Epithelial cell of prostate (primary cell): ENCODE measurements at regions not wholly inside any gene's neighbourhood (a gene's known extent, or its start where the extent isn't known, plus 50 kb on each side); places are given as distances from the start of the nearest gene placed in this dataset.
"Not testable (repeated sequence)": the region's sequence is repeated elsewhere in the genome, so short reads cannot be mapped to it uniquely, and the experiment has no call there.

ENCODE experiments used
- DNase-seq: peaks from one replicate; pipeline ENCODE4 v3.0.0-alpha.2; 2011; ENCODE audit warnings: low read depth, low spot score
- H3K27ac ChIP-seq: fragments of 450-650 bp; 2 replicates; pipeline ENCODE4 v1.5.1; 2017; ENCODE audit warnings: mild to moderate bottlenecking

DNA sequence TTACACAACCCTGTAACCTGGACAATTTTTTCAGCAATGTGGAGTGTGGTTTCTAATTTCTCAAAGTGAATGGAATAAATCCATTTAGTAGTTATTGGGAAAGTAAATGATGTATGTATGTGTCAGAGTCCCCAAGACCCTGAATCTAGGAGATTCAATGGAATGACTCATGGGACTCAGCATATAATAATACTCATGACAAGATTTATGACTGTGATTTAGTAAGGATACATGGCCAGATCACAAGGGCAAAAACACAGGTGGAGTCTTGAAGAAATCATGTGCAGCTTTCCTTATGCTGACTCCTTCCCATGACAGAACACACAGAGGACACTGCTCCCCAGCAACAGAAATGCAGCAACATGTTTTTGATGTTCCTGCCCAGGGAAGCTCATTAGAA is 1877.7 kb upstream of the LRRTM1 start:
- peak; percentile 64 for DNase-seq
- H3K27ac ChIP-seq, result peak overlapping the region; percentile 36

DNA sequence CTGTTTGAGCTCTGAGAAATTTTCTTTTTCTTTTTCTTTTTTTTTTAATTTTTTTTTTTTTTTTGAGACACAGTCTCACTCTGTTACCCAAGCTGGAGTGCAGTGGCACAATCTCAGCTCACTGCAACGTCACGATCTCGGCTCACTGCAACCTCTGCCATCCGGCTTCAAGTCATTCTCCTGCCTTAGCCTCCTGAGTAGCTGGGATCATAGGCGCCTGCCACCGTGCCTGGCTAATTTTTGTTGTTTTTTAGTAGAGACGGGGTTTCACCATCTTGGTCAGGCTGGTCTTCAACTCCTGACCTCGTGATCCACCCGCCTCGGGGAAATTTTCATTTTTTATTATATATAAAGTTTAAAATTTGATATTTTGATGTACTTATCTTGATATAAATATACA is 1870.7 kb upstream of the LRRTM1 start:
- DNase-seq, H3K27ac ChIP-seq: not testable (repeated sequence)

DNA sequence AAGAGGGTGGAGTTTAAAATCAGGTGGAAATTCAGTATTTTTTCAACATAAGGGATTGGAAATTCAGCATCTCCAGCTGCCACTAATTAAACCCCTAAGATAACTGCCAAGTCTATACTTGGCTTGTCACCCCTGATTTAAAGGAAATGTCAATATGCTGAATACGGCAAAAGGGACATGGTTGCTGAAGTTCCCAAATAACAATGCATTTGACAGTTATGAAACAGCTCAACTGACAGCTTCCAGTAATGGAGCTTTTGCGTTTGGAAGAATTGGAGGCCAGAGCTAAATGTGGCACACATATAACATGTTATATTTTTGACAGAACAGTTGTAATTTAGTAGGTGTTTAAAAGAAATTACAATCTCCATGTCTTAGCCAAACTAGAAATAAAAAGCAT is 1867.9 kb upstream of the LRRTM1 start:
- no peak for DNase-seq
- H3K27ac ChIP-seq, result no peak overlapping the region

DNA sequence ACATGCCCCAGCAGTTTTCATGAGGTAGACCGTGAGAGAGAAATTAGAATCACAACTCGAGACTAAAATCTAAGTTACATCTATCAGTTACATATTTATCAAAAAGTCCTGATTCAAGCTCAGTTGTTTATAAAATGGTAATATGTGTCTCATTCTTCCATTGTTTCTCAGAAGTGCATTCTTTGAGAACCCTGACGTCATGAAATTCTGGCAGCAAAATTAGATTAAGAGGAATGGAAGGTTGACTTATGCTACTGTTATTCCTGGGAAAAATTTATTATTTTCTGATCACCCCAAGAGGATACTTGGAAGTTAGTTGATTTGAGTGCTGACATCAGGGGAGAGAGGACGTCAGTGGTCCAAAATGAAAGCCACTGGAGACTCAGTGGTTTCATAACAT is 1864.8 kb upstream of the LRRTM1 start:
- DNase-seq, result no peak
- H3K27ac ChIP-seq, result no peak overlapping the region

DNA sequence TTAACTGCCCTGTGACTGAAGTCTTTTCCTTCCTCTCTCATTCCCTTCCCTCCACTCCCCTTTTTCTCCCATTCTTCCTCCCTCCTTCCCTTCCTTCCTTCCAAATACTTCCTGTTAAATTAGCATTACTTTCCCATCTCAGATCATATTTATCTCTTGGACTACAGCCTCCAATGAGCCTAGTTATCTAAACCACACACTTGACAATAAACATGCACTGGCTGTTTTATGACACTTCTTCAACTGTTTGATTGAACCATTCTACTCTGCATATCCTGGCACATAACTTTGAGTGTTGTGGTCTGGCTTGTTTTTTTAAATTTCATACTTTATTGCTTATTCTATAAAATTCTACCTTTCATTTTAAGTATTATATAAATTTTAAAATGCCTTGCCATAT is 1860.8 kb upstream of the LRRTM1 start:
- H3K27ac ChIP-seq, result no peak overlapping the region
- DNase-seq, result no peak

DNA sequence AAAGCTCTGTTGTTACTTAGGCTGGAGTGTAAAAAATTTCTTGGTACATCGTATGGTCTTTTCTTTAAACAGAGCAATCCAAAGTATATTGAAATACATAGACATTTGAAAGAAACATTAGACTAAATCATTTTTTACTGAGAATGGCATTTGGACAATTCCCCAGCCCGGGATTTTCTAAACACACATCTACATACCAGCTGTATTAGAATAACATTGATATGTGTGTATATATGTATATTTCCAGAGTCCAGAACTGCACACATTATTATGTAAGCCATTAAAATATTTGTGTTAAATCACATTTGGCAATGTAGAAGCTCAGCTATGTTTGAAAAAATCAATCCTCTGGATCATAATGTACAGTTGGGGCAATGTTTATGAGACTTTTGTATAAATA is 1853.6 kb upstream of the LRRTM1 start:
- DNase-seq, result no peak
- no peak overlapping the region for H3K27ac ChIP-seq

DNA sequence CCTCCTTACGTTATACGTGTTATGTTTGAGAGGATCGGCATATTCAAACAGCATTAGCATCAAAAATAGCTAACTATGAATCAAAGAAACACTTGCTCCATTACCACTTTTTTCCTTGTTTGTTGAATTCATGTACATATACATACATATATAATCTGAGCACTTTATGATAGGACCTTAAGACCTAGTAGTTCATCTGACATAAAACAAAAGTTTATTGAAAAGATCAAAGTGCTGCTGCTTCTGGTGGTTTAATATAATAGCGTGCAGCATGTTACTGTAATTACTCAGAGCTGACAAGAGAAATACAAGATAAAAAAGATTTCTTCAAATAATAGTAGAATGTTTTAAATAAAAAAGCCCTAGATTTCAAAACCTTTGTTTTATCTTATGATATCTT is 1850.9 kb upstream of the LRRTM1 start:
- no peak overlapping the region for H3K27ac ChIP-seq
- no peak for DNase-seq

DNA sequence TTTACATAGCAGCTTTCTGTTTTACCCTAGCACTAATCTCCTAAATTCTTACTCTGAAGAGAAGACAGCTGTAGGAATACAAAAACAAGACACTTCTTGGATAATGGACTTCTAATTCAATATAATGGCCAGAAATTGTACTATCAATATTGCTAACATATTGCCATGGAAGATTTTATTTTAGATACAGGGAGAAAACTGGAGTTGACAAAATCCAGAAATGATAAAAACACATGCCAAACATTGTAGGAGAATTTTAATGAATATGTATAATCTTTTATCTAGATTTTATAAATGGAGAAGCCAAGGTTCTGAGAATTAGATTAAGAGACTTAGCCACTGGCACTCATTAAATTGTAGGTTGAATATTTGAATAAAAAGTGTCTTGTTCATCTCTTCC is 1838.8 kb upstream of the LRRTM1 start:
- DNase-seq, result no peak
- no peak overlapping the region for H3K27ac ChIP-seq

DNA sequence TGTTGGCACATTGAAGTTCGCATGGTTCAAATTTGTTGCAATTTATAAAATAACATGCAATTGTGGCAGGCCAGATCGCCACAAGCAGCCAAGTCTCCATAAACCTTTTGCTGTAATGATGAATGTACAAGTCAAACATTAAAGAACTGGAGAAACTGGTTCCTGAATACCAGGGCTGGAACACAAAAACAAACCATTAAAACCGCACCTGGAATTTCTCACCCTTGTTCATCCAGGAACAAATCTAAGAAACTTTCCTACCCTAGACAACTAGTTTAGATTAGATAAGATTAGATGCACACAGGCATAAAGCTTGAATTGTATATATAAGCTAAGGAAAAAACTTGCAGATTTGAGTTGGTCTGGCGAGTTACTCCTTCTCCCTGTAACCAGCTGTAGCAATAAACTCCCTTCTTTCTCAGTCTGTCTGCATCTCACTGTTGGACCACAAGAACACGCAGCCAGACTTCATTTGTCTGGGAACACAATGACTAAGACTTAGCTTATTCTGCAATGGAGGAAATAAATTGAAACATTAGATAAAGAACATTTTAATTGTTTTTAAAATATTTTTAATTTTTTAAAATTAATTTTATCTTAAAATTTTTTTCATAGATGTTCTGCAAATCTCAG is 1835.5 kb upstream of the LRRTM1 start:
- peak; percentile 74 for DNase-seq
- peak overlapping the region; percentile 80 for H3K27ac ChIP-seq

DNA sequence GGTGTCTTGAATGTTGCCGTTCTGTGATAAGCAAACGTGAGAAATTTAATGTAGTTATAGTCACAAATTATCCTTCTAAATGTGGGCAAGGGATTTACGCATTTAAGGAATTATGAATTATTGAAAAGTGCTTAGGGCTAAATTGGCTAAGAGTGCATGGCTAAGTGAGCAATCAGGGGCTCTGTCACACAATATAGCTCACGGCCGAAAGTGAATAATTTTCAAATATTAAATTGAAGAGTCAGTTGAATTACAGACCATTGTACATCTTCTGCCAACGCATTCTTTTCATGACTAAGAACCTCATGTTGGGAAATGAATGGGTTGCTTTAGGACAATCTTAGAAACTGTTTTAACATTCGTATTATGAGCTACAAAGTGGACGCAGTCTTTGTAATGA is 1832.9 kb upstream of the LRRTM1 start:
- DNase-seq, result no peak
- no peak overlapping the region for H3K27ac ChIP-seq

DNA sequence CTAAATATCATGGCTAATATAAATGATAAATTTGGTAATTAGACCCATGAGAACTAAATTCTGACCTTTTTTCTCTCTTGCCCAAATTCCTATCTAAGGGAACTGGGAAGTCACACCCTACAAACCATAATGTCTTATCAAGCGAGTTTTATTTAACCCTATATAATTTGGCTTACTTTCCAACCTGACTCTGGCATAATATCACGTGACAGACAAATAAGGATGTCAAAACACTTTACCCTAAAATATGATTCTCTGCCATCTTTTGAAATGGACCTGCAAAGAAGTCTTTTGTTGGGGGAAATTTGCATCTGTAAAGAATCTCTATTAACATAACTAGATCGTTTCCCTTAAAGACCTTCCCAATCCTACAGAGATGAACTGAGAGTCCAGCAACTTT is 1823.5 kb upstream of the LRRTM1 start:
- DNase-seq, result no peak
- no peak overlapping the region for H3K27ac ChIP-seq

DNA sequence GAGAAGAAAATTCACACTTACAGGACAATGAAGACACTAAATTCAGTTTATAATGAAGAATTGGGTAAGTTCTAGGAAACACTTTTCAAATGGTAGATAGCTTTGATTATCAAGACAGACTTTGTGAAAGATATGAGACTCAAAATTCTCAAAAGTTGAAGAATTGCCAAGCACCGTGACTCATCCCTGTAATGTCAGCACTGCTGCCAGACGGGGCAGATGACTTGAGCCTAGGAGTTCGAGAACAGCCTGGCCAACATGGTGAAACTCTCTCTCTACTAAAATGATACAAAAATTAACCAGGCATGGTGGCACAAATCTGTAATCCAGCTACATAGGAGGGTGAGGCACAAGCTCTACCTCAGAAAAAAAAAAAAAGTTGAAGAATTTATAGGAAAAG is 1820.1 kb upstream of the LRRTM1 start:
- no peak for DNase-seq
- H3K27ac ChIP-seq, result no peak overlapping the region

DNA sequence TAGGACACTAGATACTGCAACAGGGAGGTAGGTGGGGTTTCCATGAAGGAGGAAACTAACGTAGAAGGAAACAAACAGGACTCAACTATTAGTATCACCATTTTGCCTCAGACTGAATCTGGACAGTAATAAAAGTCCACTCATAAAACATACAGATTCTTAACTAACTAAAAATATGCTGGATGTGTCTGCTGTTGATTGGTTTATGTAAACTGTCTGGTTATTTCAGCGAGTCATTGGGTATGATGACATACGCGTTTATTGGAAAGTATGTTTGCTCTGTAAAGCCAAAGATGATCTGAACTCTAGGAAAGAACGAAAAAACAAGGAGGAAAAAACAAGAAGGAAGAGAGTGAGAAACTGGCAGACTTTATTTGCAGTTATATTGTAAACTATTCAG is 1816.1 kb upstream of the LRRTM1 start:
- no peak for DNase-seq
- no peak overlapping the region for H3K27ac ChIP-seq

DNA sequence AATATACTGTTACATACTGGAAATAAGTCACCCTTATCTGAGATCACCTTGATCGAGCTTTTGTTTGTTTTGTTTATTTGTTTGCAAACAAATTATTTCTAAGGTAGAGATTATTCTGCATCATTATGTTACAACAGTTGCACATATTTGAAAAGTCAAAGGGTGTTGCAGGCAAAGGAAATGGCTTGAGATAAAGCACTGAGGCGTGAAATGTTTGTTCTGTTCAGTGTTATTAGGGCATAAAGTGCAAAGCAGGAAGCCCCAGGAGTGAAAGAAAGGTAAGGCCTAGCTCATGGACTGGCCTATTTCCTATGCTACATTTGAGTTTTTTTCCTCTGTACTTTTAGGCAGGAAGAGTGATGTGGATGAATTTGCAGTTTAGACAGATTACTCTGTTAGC is 1815.6 kb upstream of the LRRTM1 start:
- no peak for DNase-seq
- H3K27ac ChIP-seq, result no peak overlapping the region

DNA sequence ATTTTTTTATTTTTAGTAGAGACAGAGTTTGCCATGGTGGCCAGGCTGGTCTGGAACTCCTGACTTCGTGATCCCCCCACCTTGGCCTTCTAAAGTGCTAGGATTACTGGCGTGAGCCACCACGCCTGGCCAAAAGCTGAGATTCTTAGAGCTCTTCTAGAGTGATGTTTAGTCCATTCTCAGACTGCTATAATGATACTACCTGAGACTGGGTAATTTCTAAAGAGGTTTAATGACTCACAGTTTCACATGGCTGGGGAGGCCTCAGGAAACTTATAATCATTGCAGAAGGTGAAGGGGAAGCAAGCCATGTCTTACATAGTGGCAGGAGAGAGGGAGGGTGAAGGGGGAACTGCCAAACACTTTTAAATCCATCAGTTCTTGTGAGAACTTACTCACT is 1804.9 kb upstream of the LRRTM1 start:
- no peak overlapping the region for H3K27ac ChIP-seq
- no peak for DNase-seq

DNA sequence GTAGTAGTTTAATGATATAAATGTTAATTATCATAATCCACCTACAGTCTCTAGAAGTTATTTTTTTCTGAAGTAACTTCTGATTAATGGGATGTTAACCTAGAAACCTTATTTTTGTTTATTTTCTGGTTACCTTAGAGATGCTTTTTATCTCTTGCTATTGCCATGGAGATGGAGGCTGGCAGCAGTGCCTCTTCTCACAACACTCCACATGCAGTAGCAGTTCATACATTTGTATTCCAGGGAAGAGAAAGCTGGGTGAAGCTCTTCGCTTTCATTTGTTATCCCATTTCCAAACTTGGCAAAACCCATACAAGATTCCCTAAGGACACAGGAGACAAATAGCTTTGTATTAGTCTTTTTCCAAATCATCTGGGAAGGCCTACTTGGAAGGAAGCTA is 1794.1 kb upstream of the LRRTM1 start:
- DNase-seq, result no peak
- H3K27ac ChIP-seq, result no peak overlapping the region

DNA sequence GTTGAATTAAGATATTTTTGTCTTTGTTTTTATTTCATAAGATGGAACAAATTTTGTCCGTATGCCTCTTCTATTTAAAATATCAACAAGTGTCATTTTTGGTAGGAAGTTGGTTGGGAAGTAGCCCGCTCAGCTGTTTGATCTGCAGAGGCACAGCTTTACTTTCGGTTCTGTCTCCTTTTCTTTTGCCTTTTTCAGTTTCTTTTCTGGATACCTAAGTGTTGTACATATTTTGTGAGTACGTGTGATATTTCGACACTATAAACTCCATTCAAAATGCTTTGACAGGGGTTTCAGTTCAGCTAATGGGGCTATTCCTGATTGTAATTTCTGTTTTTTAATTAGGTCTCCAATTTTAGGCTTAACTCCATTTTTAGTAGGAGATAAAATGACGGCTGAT is 1785.0 kb upstream of the LRRTM1 start:
- no peak for DNase-seq

DNA sequence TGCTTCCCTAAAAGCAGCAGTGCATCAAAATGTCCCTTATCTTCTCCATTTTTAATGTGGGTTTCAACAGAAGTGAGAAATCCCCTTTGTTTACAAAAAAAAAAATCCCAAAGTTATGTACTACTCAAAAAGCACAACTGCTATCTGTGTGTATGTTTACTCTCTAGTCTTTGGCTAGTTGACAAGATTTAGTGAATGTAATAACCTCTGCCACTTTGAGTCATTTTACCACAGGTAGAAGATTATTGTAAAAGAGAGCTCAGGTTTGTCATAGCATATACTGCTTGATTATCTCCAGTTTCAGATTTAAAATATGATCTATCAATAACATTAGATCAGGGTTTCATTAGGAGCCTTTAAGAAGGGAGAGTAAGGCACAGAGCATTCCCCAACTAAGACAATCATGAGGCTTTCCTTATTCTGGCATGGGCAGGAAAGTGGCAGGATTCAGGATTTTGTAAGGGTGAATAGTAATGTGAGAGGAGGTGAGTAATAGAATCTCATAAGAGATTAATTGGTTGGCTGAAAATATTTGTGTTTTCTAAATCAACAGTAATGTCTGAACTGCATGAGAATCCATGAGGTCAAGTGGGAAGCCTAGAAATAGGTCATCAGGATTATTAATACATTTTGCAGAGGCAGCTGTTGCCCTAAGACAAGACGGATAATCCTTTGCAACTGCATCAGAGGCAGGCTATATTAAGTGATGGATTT is 1780.3 kb upstream of the LRRTM1 start:
- no peak for DNase-seq
- H3K27ac ChIP-seq, result no peak overlapping the region

More for the DNA sequence above, 1785.0 kb upstream of the LRRTM1 start:
- no peak overlapping the region for H3K27ac ChIP-seq

DNA sequence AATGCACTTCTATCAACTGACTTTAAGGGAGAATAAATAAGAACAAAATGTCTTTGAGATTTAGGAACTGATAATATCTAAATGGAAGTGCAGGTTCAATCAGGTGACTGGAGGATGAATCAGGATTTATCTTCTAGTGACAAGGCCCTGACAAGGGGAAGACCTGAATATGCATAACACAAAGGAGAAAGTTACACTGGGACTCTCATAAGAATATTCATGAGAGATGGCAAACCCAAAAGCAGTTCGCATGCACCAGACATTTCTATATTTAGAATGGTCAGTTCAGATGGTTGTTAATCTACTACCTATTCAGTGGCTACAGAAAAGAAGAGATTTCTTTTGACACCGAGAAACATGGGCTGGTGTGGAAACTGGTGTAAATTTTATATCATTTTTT is 1771.3 kb upstream of the LRRTM1 start:
- H3K27ac ChIP-seq, result no peak overlapping the region
- no peak for DNase-seq

DNA sequence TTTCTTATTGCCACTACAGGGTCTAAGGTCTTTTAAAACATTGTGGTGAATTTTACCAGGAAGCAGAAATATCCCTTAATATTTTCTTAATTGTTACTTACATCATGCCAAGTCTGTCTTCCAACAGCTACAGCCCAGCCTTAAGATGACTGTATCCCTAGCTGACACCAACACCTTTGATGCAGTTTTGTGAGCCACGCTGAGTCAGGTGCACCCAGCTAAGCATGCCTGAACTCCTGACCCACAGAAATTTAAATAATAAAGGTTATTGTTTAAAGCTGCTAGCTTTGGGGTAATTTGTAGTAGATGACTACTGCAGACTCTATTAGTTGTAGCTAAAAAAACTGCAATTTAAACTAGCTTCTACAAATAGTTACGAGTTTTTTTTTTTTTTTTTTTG is 1757.9 kb upstream of the LRRTM1 start:
- no peak for DNase-seq
- H3K27ac ChIP-seq, result no peak overlapping the region

DNA sequence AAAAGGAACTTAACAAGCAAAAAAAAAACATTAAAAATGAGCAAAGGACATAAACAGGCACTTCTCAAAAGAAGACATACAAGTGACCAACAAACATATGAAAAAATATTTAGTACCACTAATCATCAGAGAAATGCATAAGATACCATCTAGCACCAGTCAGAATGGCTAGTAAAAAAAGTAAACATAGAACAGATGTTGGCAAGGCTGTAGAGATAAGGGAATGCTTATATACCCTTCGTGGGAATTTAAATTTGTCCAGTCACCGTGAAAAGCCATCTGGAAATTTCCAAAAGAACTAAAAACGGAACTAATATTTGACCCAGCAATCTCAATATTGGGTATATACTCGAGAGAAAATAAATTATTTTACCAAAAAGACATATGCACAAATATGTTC is 1751.3 kb upstream of the LRRTM1 start:
- H3K27ac ChIP-seq, result no peak overlapping the region

DNA sequence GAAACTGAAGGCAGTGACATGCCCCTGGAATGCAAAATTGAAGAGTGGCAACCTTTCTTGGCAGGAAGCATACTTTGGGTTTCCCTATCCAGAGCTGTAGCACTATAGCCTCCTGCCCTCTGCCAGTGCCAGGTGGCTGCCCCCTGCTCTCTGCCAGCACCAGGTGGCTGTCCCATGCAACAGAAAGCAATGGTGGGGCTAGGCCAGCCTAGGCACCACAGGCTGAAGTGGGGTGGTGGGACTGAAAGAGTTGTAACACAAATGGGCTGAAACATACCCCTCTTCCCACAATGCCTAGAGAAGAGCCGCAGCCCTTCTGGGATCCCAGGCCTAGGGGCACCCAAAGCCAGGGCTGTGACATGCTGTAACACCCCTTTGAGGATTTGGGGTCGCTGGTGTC is 1739.3 kb upstream of the LRRTM1 start:
- H3K27ac ChIP-seq, result no peak overlapping the region
- DNase-seq, result no peak

More for the DNA sequence above, 1751.3 kb upstream of the LRRTM1 start:
- no peak for DNase-seq
